H1 (cell line): ENCODE measurements at regions not wholly inside any gene's neighbourhood (a gene's known extent, or its start where the extent isn't known, plus 50 kb on each side); places are given as distances from the start of the nearest gene placed in this dataset.

Experiments used
- BACH1 ChIP-seq: IDR thresholded peaks from 2 replicates; pipeline ENCODE4 v1.6.1; 2012; ENCODE audit warnings: low read length, improper control_type of control experiment
- CBX5 ChIP-seq: fragments of 300-800, 300-1000 bp; sonication (generic); IDR thresholded peaks from 2 replicates; pipeline ENCODE4 v1.7.1; 2016; ENCODE audit warnings: antibody characterized with exemption, low read length, low read depth
- CTBP2 ChIP-seq: IDR thresholded peaks from 2 replicates; pipeline ENCODE4 v1.7.0; 2011; ENCODE audit warnings: borderline replicate concordance, mild to moderate bottlenecking, moderate library complexity, mixed read lengths, low read length; ENCODE audit not compliant: insufficient read depth, insufficient read length
- EP300 ChIP-seq, 2 experiments: IDR thresholded peaks; 1 replicate in 1 of 2; 2 replicates in 1 of 2; pipeline ENCODE4 v1.6.1; 2011 to 2012; ENCODE audit warnings: low read depth in 2 of 2, low read length in 2 of 2, mild to moderate bottlenecking in 2 of 2, borderline replicate concordance in 1 of 2, inconsistent platforms in 1 of 2, moderate library complexity in 1 of 2
- PHF8 ChIP-seq: fragments of 200-600 bp; sonication (generic); conservative IDR thresholded peaks from 2 replicates; pipeline ENCODE4 v1.7.1; 2012; ENCODE audit warnings: low read depth, mild to moderate bottlenecking, inconsistent platforms, low read length, moderate library complexity
- SP4 ChIP-seq: IDR thresholded peaks from 2 replicates; pipeline ENCODE4 v1.6.1; 2012; ENCODE audit warnings: low read length, inconsistent platforms
- TAF7 ChIP-seq: optimal IDR thresholded peaks from 2 replicates; pipeline ENCODE3; 2011; ENCODE audit warnings: low read depth, mild to moderate bottlenecking, inconsistent platforms, low read length, moderate library complexity, borderline replicate concordance
- TF ChIP-seq, protein P1 (sequence below): fragments of 300-600 bp; sonication (generic); IDR thresholded peaks from 2 replicates; pipeline ENCODE4 v1.7.1; 2012; ENCODE audit warnings: low read length, moderate library complexity, mild to moderate bottlenecking, inconsistent platforms; ENCODE audit not compliant: insufficient replicate concordance
- TF ChIP-seq, protein P2 (sequence below): IDR thresholded peaks from 2 replicates; pipeline ENCODE4 v1.6.1; 2011; ENCODE audit warnings: low read length, improper control_type of control experiment
- TF ChIP-seq, protein P3 (sequence below): IDR thresholded peaks from 2 replicates; pipeline ENCODE4 v1.6.1; 2011; ENCODE audit warnings: low read depth, mild to moderate bottlenecking, low read length; ENCODE audit not compliant: insufficient read depth

DNA sequence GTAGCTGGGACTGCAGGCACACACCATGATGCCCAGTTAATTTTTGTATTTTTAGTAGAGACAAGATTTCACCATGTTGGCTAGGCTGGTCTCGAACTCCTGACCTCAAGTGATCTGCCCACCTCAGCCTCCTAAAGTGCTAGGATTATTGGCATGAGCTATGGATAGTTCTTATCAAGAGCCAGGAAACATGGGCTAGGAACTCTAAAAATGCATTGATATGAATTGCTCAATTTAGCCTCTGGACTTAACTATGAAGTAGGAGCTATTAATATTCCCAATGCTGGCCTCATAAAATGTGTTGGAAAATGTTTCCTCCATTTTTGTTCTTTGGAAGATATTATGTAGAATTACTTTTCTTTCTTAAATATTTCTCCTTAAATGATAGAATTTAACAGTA, 82.8 kb upstream of the PEX5L start (continued):
- TF ChIP-seq, protein P1, sequence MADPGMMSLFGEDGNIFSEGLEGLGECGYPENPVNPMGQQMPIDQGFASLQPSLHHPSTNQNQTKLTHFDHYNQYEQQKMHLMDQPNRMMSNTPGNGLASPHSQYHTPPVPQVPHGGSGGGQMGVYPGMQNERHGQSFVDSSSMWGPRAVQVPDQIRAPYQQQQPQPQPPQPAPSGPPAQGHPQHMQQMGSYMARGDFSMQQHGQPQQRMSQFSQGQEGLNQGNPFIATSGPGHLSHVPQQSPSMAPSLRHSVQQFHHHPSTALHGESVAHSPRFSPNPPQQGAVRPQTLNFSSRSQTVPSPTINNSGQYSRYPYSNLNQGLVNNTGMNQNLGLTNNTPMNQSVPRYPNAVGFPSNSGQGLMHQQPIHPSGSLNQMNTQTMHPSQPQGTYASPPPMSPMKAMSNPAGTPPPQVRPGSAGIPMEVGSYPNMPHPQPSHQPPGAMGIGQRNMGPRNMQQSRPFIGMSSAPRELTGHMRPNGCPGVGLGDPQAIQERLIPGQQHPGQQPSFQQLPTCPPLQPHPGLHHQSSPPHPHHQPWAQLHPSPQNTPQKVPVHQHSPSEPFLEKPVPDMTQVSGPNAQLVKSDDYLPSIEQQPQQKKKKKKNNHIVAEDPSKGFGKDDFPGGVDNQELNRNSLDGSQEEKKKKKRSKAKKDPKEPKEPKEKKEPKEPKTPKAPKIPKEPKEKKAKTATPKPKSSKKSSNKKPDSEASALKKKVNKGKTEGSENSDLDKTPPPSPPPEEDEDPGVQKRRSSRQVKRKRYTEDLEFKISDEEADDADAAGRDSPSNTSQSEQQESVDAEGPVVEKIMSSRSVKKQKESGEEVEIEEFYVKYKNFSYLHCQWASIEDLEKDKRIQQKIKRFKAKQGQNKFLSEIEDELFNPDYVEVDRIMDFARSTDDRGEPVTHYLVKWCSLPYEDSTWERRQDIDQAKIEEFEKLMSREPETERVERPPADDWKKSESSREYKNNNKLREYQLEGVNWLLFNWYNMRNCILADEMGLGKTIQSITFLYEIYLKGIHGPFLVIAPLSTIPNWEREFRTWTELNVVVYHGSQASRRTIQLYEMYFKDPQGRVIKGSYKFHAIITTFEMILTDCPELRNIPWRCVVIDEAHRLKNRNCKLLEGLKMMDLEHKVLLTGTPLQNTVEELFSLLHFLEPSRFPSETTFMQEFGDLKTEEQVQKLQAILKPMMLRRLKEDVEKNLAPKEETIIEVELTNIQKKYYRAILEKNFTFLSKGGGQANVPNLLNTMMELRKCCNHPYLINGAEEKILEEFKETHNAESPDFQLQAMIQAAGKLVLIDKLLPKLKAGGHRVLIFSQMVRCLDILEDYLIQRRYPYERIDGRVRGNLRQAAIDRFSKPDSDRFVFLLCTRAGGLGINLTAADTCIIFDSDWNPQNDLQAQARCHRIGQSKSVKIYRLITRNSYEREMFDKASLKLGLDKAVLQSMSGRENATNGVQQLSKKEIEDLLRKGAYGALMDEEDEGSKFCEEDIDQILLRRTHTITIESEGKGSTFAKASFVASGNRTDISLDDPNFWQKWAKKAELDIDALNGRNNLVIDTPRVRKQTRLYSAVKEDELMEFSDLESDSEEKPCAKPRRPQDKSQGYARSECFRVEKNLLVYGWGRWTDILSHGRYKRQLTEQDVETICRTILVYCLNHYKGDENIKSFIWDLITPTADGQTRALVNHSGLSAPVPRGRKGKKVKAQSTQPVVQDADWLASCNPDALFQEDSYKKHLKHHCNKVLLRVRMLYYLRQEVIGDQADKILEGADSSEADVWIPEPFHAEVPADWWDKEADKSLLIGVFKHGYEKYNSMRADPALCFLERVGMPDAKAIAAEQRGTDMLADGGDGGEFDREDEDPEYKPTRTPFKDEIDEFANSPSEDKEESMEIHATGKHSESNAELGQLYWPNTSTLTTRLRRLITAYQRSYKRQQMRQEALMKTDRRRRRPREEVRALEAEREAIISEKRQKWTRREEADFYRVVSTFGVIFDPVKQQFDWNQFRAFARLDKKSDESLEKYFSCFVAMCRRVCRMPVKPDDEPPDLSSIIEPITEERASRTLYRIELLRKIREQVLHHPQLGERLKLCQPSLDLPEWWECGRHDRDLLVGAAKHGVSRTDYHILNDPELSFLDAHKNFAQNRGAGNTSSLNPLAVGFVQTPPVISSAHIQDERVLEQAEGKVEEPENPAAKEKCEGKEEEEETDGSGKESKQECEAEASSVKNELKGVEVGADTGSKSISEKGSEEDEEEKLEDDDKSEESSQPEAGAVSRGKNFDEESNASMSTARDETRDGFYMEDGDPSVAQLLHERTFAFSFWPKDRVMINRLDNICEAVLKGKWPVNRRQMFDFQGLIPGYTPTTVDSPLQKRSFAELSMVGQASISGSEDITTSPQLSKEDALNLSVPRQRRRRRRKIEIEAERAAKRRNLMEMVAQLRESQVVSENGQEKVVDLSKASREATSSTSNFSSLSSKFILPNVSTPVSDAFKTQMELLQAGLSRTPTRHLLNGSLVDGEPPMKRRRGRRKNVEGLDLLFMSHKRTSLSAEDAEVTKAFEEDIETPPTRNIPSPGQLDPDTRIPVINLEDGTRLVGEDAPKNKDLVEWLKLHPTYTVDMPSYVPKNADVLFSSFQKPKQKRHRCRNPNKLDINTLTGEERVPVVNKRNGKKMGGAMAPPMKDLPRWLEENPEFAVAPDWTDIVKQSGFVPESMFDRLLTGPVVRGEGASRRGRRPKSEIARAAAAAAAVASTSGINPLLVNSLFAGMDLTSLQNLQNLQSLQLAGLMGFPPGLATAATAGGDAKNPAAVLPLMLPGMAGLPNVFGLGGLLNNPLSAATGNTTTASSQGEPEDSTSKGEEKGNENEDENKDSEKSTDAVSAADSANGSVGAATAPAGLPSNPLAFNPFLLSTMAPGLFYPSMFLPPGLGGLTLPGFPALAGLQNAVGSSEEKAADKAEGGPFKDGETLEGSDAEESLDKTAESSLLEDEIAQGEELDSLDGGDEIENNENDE: no peak
- TF ChIP-seq EP300 (IDR thresholded peaks at IDR 0.05; ENCODE audit: borderline replicate concordance in 1 of 2, low read depth in 2 of 2, low read length in 2 of 2): no peak
- TF ChIP-seq BACH1: no peak
- no peak for TF ChIP-seq CTBP2
- TF ChIP-seq, protein P2, sequence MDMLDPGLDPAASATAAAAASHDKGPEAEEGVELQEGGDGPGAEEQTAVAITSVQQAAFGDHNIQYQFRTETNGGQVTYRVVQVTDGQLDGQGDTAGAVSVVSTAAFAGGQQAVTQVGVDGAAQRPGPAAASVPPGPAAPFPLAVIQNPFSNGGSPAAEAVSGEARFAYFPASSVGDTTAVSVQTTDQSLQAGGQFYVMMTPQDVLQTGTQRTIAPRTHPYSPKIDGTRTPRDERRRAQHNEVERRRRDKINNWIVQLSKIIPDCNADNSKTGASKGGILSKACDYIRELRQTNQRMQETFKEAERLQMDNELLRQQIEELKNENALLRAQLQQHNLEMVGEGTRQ: no peak
- TF ChIP-seq SP4: no peak
- no peak for TF ChIP-seq PHF8
- no peak for TF ChIP-seq CBX5
- no peak for TF ChIP-seq TAF7
- TF ChIP-seq, protein P3, sequence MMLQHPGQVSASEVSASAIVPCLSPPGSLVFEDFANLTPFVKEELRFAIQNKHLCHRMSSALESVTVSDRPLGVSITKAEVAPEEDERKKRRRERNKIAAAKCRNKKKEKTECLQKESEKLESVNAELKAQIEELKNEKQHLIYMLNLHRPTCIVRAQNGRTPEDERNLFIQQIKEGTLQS: no peak
